Stimulated activated CD8-positive, alpha-beta memory T cell treated with anti-CD3 and anti-CD28 coated beads, Interleukin-7, amount 100 ng/mL, for 4 hours (primary cell): ENCODE measurements at regions not wholly inside any gene's neighbourhood (a gene's known extent, or its start where the extent isn't known, plus 50 kb on each side); places are given as distances from the start of the nearest gene placed in this dataset.

Experiments used
- DNase-seq, 2 donors: peaks; one replicate each; pipeline ENCODE4 v3.0.0-alpha.2; 2020; ENCODE audit warnings: low read depth in 2 of 2

DNA sequence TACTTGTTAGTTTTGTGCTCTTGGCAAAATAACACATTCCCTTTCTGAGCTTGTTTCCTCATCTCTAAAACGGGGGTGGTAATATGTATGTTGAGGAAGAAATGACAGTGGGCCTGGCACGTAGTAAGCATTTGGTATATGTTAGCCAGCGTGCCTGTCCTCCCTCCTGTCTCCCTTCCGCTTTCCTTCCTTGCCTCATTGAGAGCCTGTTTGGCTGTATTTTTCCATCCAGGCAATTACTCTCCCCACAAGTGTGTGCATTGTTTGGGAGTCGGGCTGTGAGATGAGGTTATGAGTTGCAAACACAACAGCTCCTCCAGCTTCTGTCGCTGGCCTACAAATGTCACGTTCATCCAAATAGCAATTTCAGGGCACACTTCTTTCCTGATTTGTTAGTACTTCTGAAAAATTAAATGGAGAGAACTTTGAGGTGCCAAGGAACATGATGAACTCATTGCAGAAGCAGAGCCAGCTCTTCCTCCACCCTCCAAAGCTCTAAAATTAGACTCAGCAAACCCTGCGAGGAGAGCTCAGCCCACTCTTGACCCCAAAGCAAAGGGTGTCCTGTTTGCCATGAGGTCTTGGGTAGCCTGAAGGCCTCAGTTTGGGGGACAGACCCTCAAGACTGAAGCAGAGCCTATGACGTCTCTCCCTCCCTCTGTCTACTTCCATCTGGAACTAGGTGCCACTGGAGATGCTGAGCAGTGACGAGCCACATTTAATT lies 50.7 kb upstream of the TOX2 start:
- no peak for DNase-seq

DNA sequence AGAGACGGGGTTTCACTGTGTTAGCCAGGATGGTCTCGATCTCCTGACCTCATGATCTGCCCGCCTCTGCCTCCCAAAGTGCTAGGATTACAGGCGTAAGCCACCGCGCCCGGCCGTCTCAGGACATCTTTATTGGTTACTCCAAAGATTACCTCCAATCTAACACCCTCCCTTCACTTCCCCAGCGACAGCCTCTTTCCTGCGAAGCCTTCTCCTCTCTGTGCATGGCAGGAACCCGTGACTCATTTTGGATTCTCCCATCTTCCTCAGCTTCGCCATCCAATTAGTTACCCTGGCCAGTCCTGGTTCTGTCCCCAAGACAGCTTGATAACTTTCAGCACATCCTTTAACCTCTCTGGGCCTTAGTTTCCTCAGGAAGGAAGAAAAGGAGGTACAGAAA lies 51.3 kb upstream of the TOX2 start:
- no peak for DNase-seq

DNA sequence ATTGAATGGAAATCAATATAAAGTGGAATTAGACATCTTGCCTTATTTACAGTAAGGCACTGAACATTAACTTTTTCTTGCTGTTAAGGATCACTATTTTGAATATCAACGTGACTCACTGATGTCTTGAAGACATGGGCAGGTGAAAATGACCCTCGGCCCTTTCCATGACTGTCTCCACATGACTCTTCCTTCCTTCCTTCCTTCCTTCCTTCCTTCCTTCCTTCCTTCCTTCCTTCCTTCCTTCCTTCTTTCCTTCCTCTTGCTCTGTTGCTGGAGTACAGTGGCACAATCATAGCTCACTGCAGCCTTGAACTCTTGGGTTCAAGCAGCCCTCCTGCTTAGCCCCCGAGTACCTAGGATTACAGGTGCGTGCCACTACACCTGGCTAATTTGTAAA lies 52.2 kb upstream of the TOX2 start:
- no peak for DNase-seq

DNA sequence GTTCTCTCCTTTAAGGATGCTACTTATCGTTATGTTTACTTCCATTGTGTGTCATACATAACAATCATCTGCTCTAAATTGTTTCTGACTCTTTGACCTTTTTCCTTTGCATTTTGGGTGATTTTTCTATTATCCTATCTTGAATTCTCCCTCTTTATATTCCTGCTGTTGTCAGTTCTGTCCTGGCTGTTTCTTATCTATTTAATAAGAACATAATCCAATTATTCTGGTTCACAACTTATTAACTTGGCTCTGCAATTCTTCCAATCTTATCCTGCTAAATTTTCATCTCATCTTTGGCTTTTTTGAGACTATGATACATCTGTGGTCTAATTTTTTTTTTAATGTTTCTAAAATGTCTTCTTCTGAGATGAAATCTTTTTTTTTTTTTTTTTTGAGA lies 54.7 kb upstream of the TOX2 start:
- DNase-seq, result no peak

DNA sequence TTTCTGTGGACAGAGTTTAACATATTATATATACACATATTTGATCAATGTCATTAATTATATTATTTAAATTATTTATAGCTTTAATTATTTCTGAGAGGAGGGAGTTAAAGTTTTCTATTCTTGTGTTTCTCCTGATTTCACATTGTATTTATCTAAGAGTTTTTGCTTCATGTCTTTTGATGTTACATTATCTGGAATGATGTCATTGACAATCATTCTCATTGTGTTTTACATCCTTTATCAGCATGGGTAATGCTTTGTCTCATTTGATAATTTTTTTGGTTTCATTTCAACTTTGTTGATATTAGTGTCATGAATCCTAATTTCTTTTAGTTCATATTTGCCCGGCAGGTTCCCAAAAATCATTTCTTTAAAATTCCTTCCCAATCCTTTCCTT lies 56.7 kb upstream of the TOX2 start:
- no peak for DNase-seq

DNA sequence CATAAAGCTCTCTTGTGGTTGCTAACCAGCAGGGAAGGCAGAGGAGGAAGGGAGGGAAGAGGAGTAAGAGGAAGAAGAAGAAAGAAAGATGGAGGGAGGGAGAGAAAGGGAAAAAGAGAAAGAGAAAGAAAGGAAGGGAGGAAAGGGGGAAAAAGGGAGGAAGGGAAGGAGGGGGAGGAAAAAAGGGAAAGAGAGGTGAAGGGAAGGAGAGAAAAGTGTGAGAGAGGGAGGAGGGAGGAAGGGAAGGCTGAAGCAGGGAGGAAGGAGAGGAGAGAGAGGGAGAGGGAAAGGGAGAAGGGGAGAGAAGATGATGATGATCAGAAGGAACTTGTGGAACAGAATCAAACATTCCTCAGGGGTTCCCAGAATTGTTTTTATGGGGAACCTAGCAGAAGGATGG lies 57.5 kb upstream of the TOX2 start:
- DNase-seq, result no peak

DNA sequence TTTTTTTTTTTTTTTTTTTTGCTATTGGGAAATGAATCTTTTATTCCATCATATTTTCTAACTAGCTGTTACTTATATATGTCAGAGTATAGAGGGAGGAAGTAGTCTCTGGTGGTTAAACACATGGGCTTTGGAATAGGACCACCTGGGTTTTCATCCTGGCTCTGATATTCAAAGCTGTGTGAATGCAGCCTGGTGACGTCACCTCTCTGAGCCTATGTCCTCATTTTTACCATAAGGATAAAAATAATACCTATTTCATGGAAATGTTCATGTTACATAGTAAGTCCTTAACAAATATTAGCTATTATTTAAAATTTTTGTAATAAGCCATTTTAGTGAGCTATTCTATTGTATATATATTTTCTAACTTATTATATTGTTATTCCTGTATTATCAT lies 58.8 kb upstream of the TOX2 start:
- no peak for DNase-seq

DNA sequence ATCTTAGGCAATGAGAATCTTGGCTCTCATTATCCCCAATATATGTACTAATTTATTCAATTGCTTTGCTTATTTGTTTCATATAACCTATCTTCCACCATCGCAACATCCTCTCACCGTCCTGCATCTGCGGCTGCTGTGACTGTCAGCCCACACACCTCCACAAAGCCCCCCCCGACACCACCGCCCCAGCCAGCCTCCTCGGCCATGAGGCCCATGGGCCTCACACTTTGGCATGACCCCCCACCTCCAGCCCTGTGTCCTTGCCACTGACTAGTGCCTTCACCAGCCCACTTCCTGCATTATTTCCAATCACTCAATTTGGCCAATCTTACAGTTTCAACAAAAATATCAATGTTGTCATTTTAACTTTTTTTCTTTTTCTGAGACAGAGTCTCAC lies 60.7 kb upstream of the TOX2 start:
- DNase-seq, result no peak

DNA sequence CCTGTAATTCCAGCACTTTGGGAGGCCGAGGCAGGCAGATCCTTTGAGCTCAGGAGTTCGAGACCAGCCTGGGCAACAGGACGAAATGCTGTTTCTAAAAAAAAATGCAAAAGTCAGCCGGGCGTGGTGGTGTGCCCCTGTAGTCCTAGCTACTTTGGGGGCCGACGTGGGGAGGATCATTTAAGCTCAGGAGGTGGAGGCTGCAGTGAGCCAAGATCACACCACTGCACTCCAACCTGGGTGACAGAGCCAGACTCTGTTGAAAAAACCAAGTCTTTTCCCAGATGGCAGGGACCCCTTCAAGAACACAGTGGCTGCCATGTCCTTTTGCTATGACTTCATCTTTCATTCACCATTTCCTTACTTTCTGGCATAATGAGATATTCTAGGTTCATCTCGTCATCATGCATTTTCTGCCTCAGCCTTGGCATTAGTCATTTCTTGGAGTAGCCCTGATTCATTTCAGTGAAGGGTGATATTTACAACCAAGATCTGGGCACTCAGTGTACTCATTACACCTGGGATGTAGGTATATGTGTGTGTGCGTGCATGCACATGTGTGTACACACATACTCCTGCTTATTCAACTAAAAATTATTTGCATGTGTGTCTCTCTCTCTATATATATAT lies 61.4 kb upstream of the TOX2 start:
- no peak for DNase-seq

DNA sequence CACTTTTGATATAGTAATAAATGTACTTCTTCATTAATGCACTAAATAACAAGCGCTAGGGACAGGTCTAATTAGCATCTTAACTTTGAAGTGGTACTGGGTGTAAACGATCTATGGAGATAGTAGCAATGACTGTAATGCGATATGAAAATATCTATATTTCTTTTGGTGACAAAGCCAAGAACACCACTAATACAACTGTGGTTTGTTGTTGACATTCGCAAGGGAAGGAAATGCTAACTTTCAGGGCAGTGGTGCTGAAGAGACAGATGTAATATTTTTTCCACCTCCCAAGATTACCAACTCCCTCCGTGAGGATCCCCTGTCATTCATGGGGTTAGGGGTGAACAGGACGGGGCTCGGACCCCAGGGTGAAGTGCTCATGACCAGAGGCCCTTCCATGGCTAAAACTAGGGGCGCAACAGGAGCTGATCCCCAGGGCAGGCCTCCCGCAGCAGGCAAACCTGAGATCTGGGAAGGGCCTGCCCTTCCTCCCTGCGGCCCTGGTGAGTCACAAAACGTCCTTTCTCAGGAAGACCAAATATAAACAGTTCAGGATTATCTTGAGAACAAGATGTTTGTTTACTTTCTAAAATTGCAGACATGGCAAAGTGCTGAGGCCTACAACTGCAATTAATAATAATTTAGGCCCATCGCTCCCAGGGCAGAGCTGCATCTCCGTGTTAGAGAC lies 65.0 kb upstream of the TOX2 start:
- no peak for DNase-seq

DNA sequence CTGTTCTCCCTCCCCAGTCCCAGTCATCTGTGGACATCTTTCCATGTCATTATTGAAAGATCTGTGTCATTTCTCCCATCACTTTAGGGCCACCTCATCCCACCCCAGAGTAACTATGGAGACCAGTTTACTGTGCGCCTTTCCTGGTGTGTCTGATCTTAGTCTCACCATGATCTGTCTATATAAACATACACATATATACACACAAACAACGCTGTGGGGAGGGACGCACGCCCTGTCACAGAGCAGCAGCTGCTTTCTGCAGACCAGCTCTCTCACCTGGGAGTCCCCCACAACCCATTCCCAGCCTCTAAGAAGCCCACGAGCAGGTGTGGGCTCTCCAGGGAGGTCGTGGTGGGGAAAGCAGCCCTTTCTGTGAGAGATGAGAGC lies 68.1 kb upstream of the TOX2 start:
- no peak for DNase-seq

DNA sequence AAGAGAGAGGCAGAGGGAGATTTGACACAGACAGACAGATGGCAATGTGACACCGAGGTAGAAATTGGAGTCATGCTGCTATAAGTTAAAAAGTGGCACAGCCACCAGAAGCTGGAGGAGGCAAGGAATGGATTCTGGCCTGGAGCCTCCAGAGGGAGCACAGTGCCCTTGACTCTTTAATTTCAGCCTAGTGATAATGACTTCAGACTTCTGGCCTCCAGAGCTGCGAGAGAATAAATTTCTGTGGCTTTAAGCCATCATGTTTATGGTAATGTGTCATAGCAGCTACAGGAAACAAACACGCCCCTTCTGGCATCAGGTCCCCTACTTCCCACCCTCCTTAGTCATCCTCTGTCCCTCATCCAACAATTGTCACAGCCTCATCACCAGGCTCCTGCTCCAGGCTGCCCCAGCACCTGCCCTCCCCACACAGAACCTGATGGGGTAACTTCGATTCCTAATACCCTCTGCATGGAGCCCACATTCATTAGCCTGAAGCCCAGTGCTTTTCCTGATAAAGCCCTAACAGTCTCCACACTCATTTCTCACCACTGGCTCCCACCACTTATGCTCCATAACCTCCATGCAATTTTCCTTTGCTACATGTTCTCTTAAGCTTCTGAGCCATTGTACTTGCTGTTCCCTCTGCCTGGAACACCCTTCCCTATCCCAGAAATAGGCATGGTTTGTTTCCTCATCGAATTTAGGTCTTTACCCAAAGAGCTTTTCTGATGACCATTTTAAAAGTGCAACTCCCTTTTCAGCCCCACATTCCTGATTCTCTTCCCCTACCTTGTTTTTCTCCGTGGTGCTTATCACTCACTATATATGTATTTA lies 69.7 kb upstream of the TOX2 start:
- DNase-seq, result no peak

DNA sequence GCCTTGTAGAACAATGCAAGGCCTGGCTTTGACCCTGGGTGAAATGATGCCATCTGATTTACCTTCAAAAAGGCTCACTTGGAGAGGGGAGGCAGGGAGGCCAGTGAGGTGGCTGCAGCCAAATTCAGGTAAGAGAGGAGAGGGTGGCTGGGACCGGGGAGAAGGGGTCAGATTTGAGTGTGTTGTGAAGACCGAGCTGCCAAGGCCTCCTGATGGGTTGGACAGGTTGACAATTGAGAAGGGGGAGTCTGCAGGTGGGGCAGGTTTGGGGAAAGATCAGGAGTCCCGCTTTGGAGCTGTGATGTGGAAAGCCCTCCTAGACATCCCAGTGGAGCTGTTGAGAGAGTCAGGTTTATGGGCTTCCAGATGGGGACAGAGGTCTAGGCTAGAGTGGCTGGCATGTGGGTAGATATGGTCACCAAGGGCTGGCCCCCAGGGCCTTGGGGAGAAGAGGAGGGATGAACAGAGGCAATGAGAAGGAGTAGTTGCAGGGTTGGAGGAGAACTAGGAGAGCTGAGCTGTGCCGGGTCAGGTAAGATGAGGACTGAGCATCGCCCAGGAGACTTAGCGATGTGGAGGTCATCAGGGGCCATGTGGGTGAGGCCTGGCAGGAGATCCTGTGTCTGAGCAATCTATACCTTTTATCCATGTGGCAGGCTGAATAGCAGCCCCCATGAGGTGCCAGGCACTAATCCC lies 70.5 kb upstream of the TOX2 start:
- no peak for DNase-seq

DNA sequence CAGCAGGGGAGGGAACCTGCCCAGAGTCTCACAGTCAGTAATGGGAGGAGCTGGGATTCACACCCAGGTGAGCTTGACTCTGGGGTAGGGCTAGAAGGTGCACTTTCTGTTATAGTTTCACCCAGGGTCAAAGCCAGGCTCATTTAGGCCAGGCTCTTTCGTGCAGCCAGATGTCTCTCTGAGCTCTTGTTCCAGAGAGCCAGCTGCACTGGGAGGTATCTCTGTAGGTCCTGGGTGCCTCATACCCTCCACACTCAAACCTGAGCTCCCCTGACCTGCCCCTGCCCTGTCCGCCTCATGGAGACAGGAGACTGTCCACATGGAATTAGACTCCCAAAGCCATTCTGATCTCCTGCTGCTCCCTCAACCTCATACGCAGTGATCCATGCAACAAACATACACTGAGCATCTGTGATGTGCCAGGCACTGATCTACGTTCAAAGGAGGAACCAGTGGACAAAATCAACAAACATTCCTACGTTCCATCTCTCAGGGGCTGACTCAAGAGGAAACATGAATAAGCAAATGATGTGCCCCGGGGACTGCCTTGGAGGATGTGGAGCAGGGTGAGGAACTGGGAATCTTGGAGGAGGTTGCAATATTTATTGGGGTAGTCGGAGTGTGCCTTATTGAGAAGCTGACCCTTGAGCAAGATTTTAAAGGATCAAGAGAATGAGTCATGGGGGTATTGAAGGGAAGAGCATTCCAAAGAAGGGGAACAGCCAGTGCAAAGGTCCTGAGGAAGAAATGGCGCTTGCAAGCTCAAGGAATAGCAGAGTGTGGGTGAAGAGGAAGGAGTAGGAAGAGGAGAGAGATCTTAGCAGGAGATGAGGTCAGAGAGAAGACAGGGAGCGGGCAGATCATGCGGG lies 71.3 kb upstream of the TOX2 start:
- no peak for DNase-seq

DNA sequence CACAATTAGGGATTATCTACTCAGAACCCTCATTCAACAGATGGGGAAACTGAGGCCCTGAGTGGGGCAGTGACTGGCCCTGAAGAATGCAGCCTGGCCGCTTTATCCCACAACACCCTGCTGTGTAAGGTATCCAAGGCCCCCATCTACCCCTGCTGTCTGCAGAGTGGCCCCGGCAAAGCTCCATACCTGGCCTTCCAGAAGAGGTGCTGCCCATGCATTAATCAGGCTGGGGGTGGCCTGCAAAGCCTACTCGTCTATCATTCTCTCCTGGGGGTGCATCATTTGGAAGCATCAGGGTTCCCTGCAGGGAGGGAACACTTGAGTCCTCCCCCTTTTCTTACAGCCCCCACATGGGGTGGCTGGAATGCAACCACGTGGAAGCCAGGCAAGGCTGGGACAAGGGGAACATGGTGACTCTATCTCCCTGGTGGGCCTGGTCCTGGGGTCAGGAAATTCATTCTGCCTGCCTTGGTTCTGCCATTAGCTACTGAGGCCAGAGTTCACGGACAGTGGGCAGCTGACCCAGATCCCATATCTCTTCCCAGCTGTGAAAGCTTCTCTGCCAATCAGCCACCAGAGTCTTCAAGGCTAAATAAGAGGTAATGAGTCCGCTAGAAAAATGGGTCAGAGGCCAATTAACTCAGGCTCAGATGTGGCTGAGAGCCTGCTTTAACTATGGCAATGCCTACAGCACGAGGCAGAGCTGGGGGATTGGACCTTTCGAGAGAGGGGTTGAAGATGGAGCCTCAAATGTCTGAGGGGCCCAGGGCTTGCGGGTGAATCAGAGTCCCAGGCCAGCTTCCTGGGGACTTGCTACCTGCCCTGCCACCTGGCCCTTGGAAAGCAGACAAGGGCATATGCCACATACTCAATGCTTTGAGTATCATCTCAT lies 72.3 kb upstream of the TOX2 start:
- no peak for DNase-seq

DNA sequence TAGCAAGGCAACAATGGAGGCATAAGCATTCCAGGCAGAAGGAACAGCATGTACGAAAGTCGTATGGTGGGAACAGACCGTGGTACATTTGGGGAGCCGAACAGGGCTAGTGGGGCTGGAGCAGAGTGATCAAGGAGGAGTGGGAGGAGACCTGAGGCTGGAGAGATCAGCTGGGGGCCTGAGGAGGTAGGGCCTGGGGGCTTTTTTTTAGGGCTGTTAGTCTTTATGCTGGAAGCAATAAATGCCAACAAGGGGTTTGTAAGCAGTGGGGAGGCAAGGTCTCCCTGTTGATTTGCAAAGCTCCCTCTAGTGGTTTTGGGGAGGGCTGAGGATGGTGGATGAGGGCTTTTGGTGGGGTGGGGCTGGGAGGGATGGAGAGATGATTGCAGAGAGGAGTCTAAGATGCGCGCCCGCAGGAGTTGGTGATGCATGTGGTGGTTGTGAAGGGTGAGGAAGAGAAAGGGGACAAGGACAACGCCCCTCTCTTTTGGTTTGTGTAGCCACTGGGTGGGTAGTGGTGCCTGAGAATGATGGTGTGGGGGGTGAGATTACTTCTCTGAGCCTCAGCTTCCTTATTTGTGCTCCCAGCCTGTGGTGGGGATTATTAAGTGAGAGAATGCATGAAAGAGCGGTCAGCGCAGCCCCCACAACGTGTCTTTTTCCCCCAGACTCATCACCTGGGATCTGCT lies 74.1 kb upstream of the TOX2 start:
- DNase-seq, result no peak

DNA sequence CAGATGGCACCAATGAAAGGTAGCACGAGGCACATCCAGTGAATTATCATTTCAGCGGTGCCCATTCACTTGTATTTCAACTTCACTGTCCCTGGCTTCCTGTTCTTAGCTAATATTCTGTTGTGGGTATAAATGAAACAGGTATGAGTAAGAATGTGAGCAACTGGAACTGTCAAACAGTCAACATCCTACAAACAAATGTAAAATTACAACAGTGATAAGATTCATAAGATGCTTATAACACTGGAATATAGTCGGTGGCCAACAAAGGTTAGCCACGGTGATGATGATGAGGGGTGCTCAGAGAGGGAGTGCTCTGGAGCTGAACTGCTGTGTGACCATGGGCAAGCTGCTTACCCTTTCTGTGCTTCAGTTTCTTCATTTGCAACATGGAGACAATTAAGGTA lies 74.9 kb upstream of the TOX2 start:
- DNase-seq, result no peak

DNA sequence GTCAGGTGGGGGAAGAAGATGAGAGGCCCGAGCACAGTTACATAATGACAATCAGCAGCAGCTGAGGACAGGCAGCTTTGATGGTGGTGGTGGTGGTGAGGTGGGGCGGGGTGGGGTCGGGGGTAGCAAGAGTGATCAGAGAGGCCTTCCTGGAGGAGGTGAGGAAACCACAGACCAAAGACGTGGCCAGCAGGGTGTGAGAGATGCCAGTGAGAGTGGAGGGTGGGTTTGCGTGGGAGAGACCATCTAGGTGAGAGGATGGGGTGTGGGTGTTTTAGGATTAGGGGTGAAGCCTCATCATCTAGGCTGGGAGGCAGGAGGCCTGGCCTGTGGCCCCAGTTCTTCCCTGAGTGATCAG lies 76.0 kb upstream of the TOX2 start:
- DNase-seq, result peak in 1 of 2 donors; percentile 8
